Astrocyte (in vitro differentiated cells and primary cell): ENCODE measurements at regions not wholly inside any gene's neighbourhood (a gene's known extent, or its start where the extent isn't known, plus 50 kb on each side); places are given as distances from the start of the nearest gene placed in this dataset.
"Not testable (repeated sequence)": the region's sequence is repeated elsewhere in the genome, so short reads cannot be mapped to it uniquely, and the experiment has no call there.

Experiments
- CTCF ChIP-seq: IDR thresholded peaks from 2 replicates; pipeline ENCODE4 v1.5.1; 2011; ENCODE audit warnings: low read depth, mild to moderate bottlenecking, inconsistent platforms, low read length, moderate library complexity; ENCODE audit not compliant: insufficient read depth
- EZH2 ChIP-seq: IDR thresholded peaks from 2 replicates; pipeline ENCODE4 v1.6.1; 2012; ENCODE audit warnings: mild to moderate bottlenecking, low read length, inconsistent platforms; ENCODE audit not compliant: insufficient read depth

- TF ChIP-seq EZH2, CTCF: not testable (repeated sequence)
Measured at GRCh38 chr1:189139748-189140147, 1337.9 kb downstream of the BRINP3 start.
